GM19467 (cell line): ENCODE measurements at regions not wholly inside any gene's neighbourhood (a gene's known extent, or its start where the extent isn't known, plus 50 kb on each side); places are given as distances from the start of the nearest gene placed in this dataset.
"Not testable (repeated sequence)": the region's sequence is repeated elsewhere in the genome, so short reads cannot be mapped to it uniquely, and the experiment has no call there.

ENCODE experiments used
- ATAC-seq: cut with Tn5 transposase; IDR thresholded peaks from one replicate; pipeline ENCODE4 v1.9.1; 2021; ENCODE audit warnings: mild to moderate bottlenecking, moderate library complexity; ENCODE audit not compliant: unreplicated experiment

GRCh38 chr3:72081471-72082185, 296.7 kb upstream of the PROK2 start:
- no peak for ATAC-seq

GRCh38 chr3:72080800-72081199, 295.9 kb upstream of the PROK2 start:
- no peak for ATAC-seq

GRCh38 chr3:72080095-72080494, 295.1 kb upstream of the PROK2 start:
- ATAC-seq, result no peak

GRCh38 chr3:72079369-72079872, 294.5 kb upstream of the PROK2 start:
- no peak for ATAC-seq

GRCh38 chr3:72078676-72079368, 293.9 kb upstream of the PROK2 start:
- ATAC-seq, result no peak

- no peak for ATAC-seq
These were observed 292.7 kb upstream of the PROK2 start for GRCh38 chr3:72077473-72078259.

- not testable (repeated sequence) for ATAC-seq
These were observed 290.9 kb upstream of the PROK2 start for GRCh38 chr3:72075848-72076247.

- no peak for ATAC-seq
These were observed 286.7 kb upstream of the PROK2 start for GRCh38 chr3:72071624-72072023.

- ATAC-seq, result no peak
These were observed 285.1 kb upstream of the PROK2 start for GRCh38 chr3:72070005-72070404.

GRCh38 chr3:72069543-72069942, 284.6 kb upstream of the PROK2 start:
- no peak for ATAC-seq

GRCh38 chr3:72068621-72069020, 283.7 kb upstream of the PROK2 start:
- no peak for ATAC-seq

- ATAC-seq, result no peak
These were observed 282.8 kb upstream of the PROK2 start for GRCh38 chr3:72067721-72068120.

GRCh38 chr3:72065872-72066641, 281.1 kb upstream of the PROK2 start:
- no peak for ATAC-seq

GRCh38 chr3:72065236-72065635, 280.3 kb upstream of the PROK2 start:
- ATAC-seq, result no peak

- not testable (repeated sequence) for ATAC-seq
These were observed 279.8 kb upstream of the PROK2 start for GRCh38 chr3:72064727-72065126.

- ATAC-seq, result no peak
These were observed 277.1 kb upstream of the PROK2 start for GRCh38 chr3:72062017-72062416.

- no peak for ATAC-seq
These were observed 275.6 kb upstream of the PROK2 start for GRCh38 chr3:72060447-72061034.

- ATAC-seq, result no peak
These were observed 273.6 kb upstream of the PROK2 start for GRCh38 chr3:72058493-72059081.

GRCh38 chr3:72055436-72055835, 270.5 kb upstream of the PROK2 start:
- no peak for ATAC-seq

GRCh38 chr3:72054976-72055375, 270.0 kb upstream of the PROK2 start:
- ATAC-seq, result no peak
